ENCODE measurements at regions not wholly inside any gene's neighbourhood (a gene's known extent, or its start where the extent isn't known, plus 50 kb on each side); places are given as distances from the start of the nearest gene placed in this dataset.

GRCh38 chr9:89884356-89885083 lies 279.7 kb downstream of the GADD45G start:
- H3K9me3 ChIP-seq, result no peaks in the 10 kb centered on the region
- peaks cover 0 to 33% (median under 1%) of the 10 kb centered on the region in 3 donors for H3K4me1 ChIP-seq
- H3K36me3 ChIP-seq, result no peaks in the 10 kb centered on the region
- no peak overlapping the region for H3K4me3 ChIP-seq
- no peak for ATAC-seq
- no peaks in the 10 kb centered on the region for H3K27me3 ChIP-seq
- TF ChIP-seq POLR2AphosphoS5 (IDR thresholded peaks at IDR 0.05) (peak; percentile 15), CTCF (IDR thresholded peaks at IDR 0.05) (no peak)
- 83 to 90% methylated on average over 6 to 9 of the region's 13 CpGs for WGBS, 2 donors (ENCODE audit: low coverage in 1 of 2)
- H3K27ac ChIP-seq, result peak overlapping the region in 1 of 4 donors; percentile 5

GRCh38 chr9:89885156-89885555 lies 280.3 kb downstream of the GADD45G start:
- Histone ChIP-seq H3K27me3 (no peaks in the 10 kb centered on the region), H3K9me3 (no peaks in the 10 kb centered on the region), H3K4me1 (peaks cover 0 to 31% (median 0%) of the 10 kb centered on the region in 3 donors), H3K4me3 (no peak overlapping the region), H3K36me3 (no peaks in the 10 kb centered on the region), H3K27ac (peak overlapping the region in 1 of 4 donors; percentile 70)
- TF ChIP-seq CTCF (IDR thresholded peaks at IDR 0.05), result no peak
- no peak for TF ChIP-seq POLR2AphosphoS5 (IDR thresholded peaks at IDR 0.05)
- no peak for TF ChIP-seq EP300 (IDR thresholded peaks at IDR 0.05)
- no peak for TF ChIP-seq POLR2A (IDR thresholded peaks at IDR 0.05)
- ATAC-seq, result no peak
- 98 to 100% methylated on average over 4 of the region's 4 CpGs for WGBS, 2 donors (ENCODE audit: low coverage in 1 of 2)

GRCh38 chr9:89886281-89886700 lies 281.5 kb downstream of the GADD45G start:
- Histone ChIP-seq H3K27ac (peak overlapping the region in 3 of 4 donors; percentile 48 to 80 (median 70)), H3K4me3 (no peak overlapping the region)
- no peak for TF ChIP-seq EP300 (IDR thresholded peaks at IDR 0.05)
- TF ChIP-seq POLR2A (IDR thresholded peaks at IDR 0.05), result no peak
- no peak for TF ChIP-seq POLR2AphosphoS5 (IDR thresholded peaks at IDR 0.05)
- no peak for TF ChIP-seq CTCF (IDR thresholded peaks at IDR 0.05)

GRCh38 chr9:89887286-89887685 lies 282.5 kb downstream of the GADD45G start:
- H3K4me1 ChIP-seq, result peaks cover 5 to 50% (median 12%) of the 10 kb centered on the region in 3 donors
- no peaks in the 10 kb centered on the region for H3K9me3 ChIP-seq
- H3K36me3 ChIP-seq, result no peaks in the 10 kb centered on the region
- no peaks in the 10 kb centered on the region for H3K27me3 ChIP-seq
- WGBS, 2 donors (ENCODE audit: low coverage in 1 of 2), result no CpG with 5 or more reads among the region's 4 CpGs
- H3K4me3 ChIP-seq, result no peak overlapping the region
- no peak for ATAC-seq
- TF ChIP-seq CTCF (IDR thresholded peaks at IDR 0.05), result no peak
- TF ChIP-seq POLR2A (IDR thresholded peaks at IDR 0.05), result no peak
- no peak for TF ChIP-seq POLR2AphosphoS5 (IDR thresholded peaks at IDR 0.05)
- TF ChIP-seq EP300 (IDR thresholded peaks at IDR 0.05), result no peak
- H3K27ac ChIP-seq, result peak overlapping the region in 2 of 4 donors; percentile 70 to 80

More at GRCh38 chr9:89886281-89886700, 281.5 kb downstream of the GADD45G start:
- Histone ChIP-seq H3K4me1 (peaks cover 2 to 40% (median 5%) of the 10 kb centered on the region in 3 donors), H3K27me3 (no peaks in the 10 kb centered on the region), H3K36me3 (no peaks in the 10 kb centered on the region), H3K9me3 (no peaks in the 10 kb centered on the region)
- ATAC-seq, result peak; percentile 38
- 40 to 56% methylated on average over 2 to 5 of the region's 5 CpGs for WGBS, 2 donors (ENCODE audit: low coverage in 1 of 2)

- H3K4me1 ChIP-seq, result peaks cover 5 to 57% (median 15%) of the 10 kb centered on the region in 3 donors
These were observed 283.4 kb downstream of the GADD45G start for GRCh38 chr9:89888233-89888632.

More at GRCh38 chr9:89888233-89888632, 283.4 kb downstream of the GADD45G start:
- H3K27me3 ChIP-seq, result no peaks in the 10 kb centered on the region
- no peak for TF ChIP-seq POLR2A (IDR thresholded peaks at IDR 0.05)
- no peak for TF ChIP-seq POLR2AphosphoS5 (IDR thresholded peaks at IDR 0.05)
- no peak for TF ChIP-seq CTCF (IDR thresholded peaks at IDR 0.05)
- TF ChIP-seq EP300 (IDR thresholded peaks at IDR 0.05), result no peak
- no peak for ATAC-seq
- no peaks in the 10 kb centered on the region for H3K9me3 ChIP-seq
- no peaks in the 10 kb centered on the region for H3K36me3 ChIP-seq
- no peak overlapping the region for H3K4me3 ChIP-seq
- no peak overlapping the region for H3K27ac ChIP-seq
- WGBS, 2 donors (ENCODE audit: low coverage in 1 of 2), result 78 to 100% methylated on average over 2 of the region's 2 CpGs

All from gastroesophageal sphincter (tissue), 4 donors.